ENCODE measurements at regions not wholly inside any gene's neighbourhood (a gene's known extent, or its start where the extent isn't known, plus 50 kb on each side); places are given as distances from the start of the nearest gene placed in this dataset.
"Not testable (repeated sequence)": the region's sequence is repeated elsewhere in the genome, so short reads cannot be mapped to it uniquely, and the experiment has no call there.

GRCh38 chr18:27361477-27361876 lies 176.4 kb upstream of the CHST9 start:
- no peak for ATAC-seq

GRCh38 chr18:27355308-27355707 lies 170.2 kb upstream of the CHST9 start:
- no peak for ATAC-seq

GRCh38 chr18:27353273-27353672 lies 168.2 kb upstream of the CHST9 start:
- ATAC-seq, result no peak

GRCh38 chr18:27349284-27349882 lies 164.3 kb upstream of the CHST9 start:
- ATAC-seq, result no peak

GRCh38 chr18:27331606-27332005 lies 146.5 kb upstream of the CHST9 start:
- ATAC-seq, result no peak

- ATAC-seq, result no peak
Measured at GRCh38 chr18:27314996-27315395, 129.9 kb upstream of the CHST9 start.

- no peak for ATAC-seq
Measured at GRCh38 chr18:27313678-27314077, 128.6 kb upstream of the CHST9 start.

- no peak for ATAC-seq
Measured at GRCh38 chr18:27312853-27313252, 127.7 kb upstream of the CHST9 start.

- no peak for ATAC-seq
Measured at GRCh38 chr18:27312153-27312552, 127.0 kb upstream of the CHST9 start.

- no peak for ATAC-seq
Measured at GRCh38 chr18:27311114-27311513, 126.0 kb upstream of the CHST9 start.

- no peak for ATAC-seq
Measured at GRCh38 chr18:27301615-27302378, 116.7 kb upstream of the CHST9 start.

GRCh38 chr18:27298214-27298804 lies 113.2 kb upstream of the CHST9 start:
- ATAC-seq, result no peak

GRCh38 chr18:27285973-27286562 lies 101.0 kb upstream of the CHST9 start:
- not testable (repeated sequence) for ATAC-seq

GRCh38 chr18:27278131-27278530 lies 93.0 kb upstream of the CHST9 start:
- ATAC-seq, result no peak

GRCh38 chr18:27277554-27277953 lies 92.4 kb upstream of the CHST9 start:
- ATAC-seq, result no peak

GRCh38 chr18:27276886-27277285 lies 91.8 kb upstream of the CHST9 start:
- ATAC-seq, result no peak

GRCh38 chr18:27276479-27276878 lies 91.4 kb upstream of the CHST9 start:
- no peak for ATAC-seq

GRCh38 chr18:27274901-27275300 lies 89.8 kb upstream of the CHST9 start:
- ATAC-seq, result no peak

GRCh38 chr18:27270508-27270907 lies 85.4 kb upstream of the CHST9 start:
- no peak for ATAC-seq

- no peak for ATAC-seq
Measured at GRCh38 chr18:27263369-27263768, 78.3 kb upstream of the CHST9 start.

- ATAC-seq, result no peak
Measured at GRCh38 chr18:27261769-27262549, 76.9 kb upstream of the CHST9 start.

GRCh38 chr18:27253571-27253970 lies 68.5 kb upstream of the CHST9 start:
- no peak for ATAC-seq

- ATAC-seq, result no peak
Measured at GRCh38 chr18:27250471-27250870, 65.4 kb upstream of the CHST9 start.
